Adipocyte (in vitro differentiated cells): ENCODE measurements at regions not wholly inside any gene's neighbourhood (a gene's known extent, or its start where the extent isn't known, plus 50 kb on each side); places are given as distances from the start of the nearest gene placed in this dataset.

Experiments
- DNase-seq: peaks from one replicate; pipeline ENCODE4 v3.0.0-alpha.2; 2015; ENCODE audit warnings: low read depth
- H3K27me3 ChIP-seq: replicated peaks from 2 replicates; pipeline ENCODE4 v1.7.0; 2013; ENCODE audit warnings: mild to moderate bottlenecking, low read length, moderate library complexity; ENCODE audit not compliant: control insufficient read depth, insufficient read depth
- H3K36me3 ChIP-seq: 2 replicates; pipeline ENCODE4 v1.7.0; 2013; ENCODE audit warnings: low read length, mild to moderate bottlenecking, moderate library complexity; ENCODE audit not compliant: control insufficient read depth, insufficient read depth, severe bottlenecking
- H3K4me1 ChIP-seq: 2 replicates; pipeline ENCODE4 v1.7.0; 2013; ENCODE audit warnings: mild to moderate bottlenecking, low read length, moderate library complexity; ENCODE audit not compliant: control insufficient read depth, insufficient read depth
- H3K4me3 ChIP-seq: 2 replicates; pipeline ENCODE4 v1.7.0; 2013; ENCODE audit warnings: mild to moderate bottlenecking, low read length, moderate library complexity
- H3K9ac ChIP-seq: 2 replicates; pipeline ENCODE4 v1.7.0; 2013; ENCODE audit warnings: mild to moderate bottlenecking, low read length, moderate library complexity
- H3K9me3 ChIP-seq: 2 replicates; pipeline ENCODE4 v1.7.0; 2013; ENCODE audit warnings: mild to moderate bottlenecking, low read length, moderate library complexity; ENCODE audit not compliant: control insufficient read depth

GRCh38 chr12:24304285-24304684 is 354.8 kb upstream of the SOX5 start:
- no peak for DNase-seq
- H3K9me3 ChIP-seq: no peaks in the 10 kb centered on the region
- H3K36me3 ChIP-seq: no peaks in the 10 kb centered on the region
- H3K4me3 ChIP-seq: no peak overlapping the region
- no peak overlapping the region for H3K9ac ChIP-seq
- H3K4me1 ChIP-seq: no peaks in the 10 kb centered on the region
- H3K27me3 ChIP-seq: no peaks in the 10 kb centered on the region

GRCh38 chr12:24302708-24303107 is 353.2 kb upstream of the SOX5 start:
- Histone ChIP-seq H3K9me3 (no peaks in the 10 kb centered on the region), H3K4me3 (no peak overlapping the region), H3K36me3 (no peaks in the 10 kb centered on the region), H3K9ac (no peak overlapping the region), H3K27me3 (no peaks in the 10 kb centered on the region), H3K4me1 (no peaks in the 10 kb centered on the region)
- no peak for DNase-seq

GRCh38 chr12:24297516-24297915 is 348.0 kb upstream of the SOX5 start:
- Histone ChIP-seq H3K4me1 (no peaks in the 10 kb centered on the region), H3K36me3 (no peaks in the 10 kb centered on the region)
- DNase-seq: no peak

GRCh38 chr12:24293549-24293948 is 344.1 kb upstream of the SOX5 start:
- no peaks in the 10 kb centered on the region for H3K4me1 ChIP-seq
- H3K9me3 ChIP-seq: no peaks in the 10 kb centered on the region
- no peak overlapping the region for H3K9ac ChIP-seq
- H3K36me3 ChIP-seq: no peaks in the 10 kb centered on the region
- H3K4me3 ChIP-seq: no peak overlapping the region
- H3K27me3 ChIP-seq: no peaks in the 10 kb centered on the region
- no peak for DNase-seq

More at GRCh38 chr12:24297516-24297915, 348.0 kb upstream of the SOX5 start:
- H3K4me3 ChIP-seq: no peak overlapping the region
- no peaks in the 10 kb centered on the region for H3K9me3 ChIP-seq
- no peaks in the 10 kb centered on the region for H3K27me3 ChIP-seq
- no peak overlapping the region for H3K9ac ChIP-seq

GRCh38 chr12:24287963-24288362 is 338.5 kb upstream of the SOX5 start:
- Histone ChIP-seq H3K9ac (no peak overlapping the region), H3K4me3 (no peak overlapping the region), H3K27me3 (no peaks in the 10 kb centered on the region), H3K9me3 (no peaks in the 10 kb centered on the region), H3K4me1 (no peaks in the 10 kb centered on the region), H3K36me3 (no peaks in the 10 kb centered on the region)
- no peak for DNase-seq

GRCh38 chr12:24285448-24285847 is 336.0 kb upstream of the SOX5 start:
- H3K9me3 ChIP-seq: no peaks in the 10 kb centered on the region
- no peaks in the 10 kb centered on the region for H3K27me3 ChIP-seq
- DNase-seq: no peak
- H3K4me1 ChIP-seq: no peaks in the 10 kb centered on the region
- H3K9ac ChIP-seq: no peak overlapping the region
- no peaks in the 10 kb centered on the region for H3K36me3 ChIP-seq
- H3K4me3 ChIP-seq: no peak overlapping the region

GRCh38 chr12:24281341-24281740 is 331.9 kb upstream of the SOX5 start:
- no peaks in the 10 kb centered on the region for H3K36me3 ChIP-seq
- no peaks in the 10 kb centered on the region for H3K27me3 ChIP-seq
- H3K4me1 ChIP-seq: no peaks in the 10 kb centered on the region
- H3K9me3 ChIP-seq: no peaks in the 10 kb centered on the region
- no peak overlapping the region for H3K9ac ChIP-seq
- no peak for DNase-seq
- H3K4me3 ChIP-seq: no peak overlapping the region

- no peaks in the 10 kb centered on the region for H3K4me1 ChIP-seq
- no peaks in the 10 kb centered on the region for H3K27me3 ChIP-seq
- DNase-seq: no peak
- no peak overlapping the region for H3K9ac ChIP-seq
- H3K9me3 ChIP-seq: no peaks in the 10 kb centered on the region
- no peaks in the 10 kb centered on the region for H3K36me3 ChIP-seq
- no peak overlapping the region for H3K4me3 ChIP-seq
These were observed 330.8 kb upstream of the SOX5 start for GRCh38 chr12:24280056-24280842.

GRCh38 chr12:24278832-24279231 is 329.4 kb upstream of the SOX5 start:
- Histone ChIP-seq H3K4me3 (no peak overlapping the region), H3K36me3 (no peaks in the 10 kb centered on the region), H3K4me1 (no peaks in the 10 kb centered on the region), H3K9ac (no peak overlapping the region), H3K9me3 (no peaks in the 10 kb centered on the region), H3K27me3 (no peaks in the 10 kb centered on the region)
- peak; percentile 4 for DNase-seq

GRCh38 chr12:24270965-24271364 is 321.5 kb upstream of the SOX5 start:
- no peak for DNase-seq
- H3K9me3 ChIP-seq: no peaks in the 10 kb centered on the region
- H3K36me3 ChIP-seq: no peaks in the 10 kb centered on the region
- H3K27me3 ChIP-seq: no peaks in the 10 kb centered on the region
- no peak overlapping the region for H3K9ac ChIP-seq
- H3K4me3 ChIP-seq: no peak overlapping the region
- H3K4me1 ChIP-seq: peaks cover 9% of the 10 kb centered on the region

GRCh38 chr12:24270464-24270863 is 321.0 kb upstream of the SOX5 start:
- H3K9ac ChIP-seq: no peak overlapping the region
- H3K9me3 ChIP-seq: no peaks in the 10 kb centered on the region
- no peaks in the 10 kb centered on the region for H3K36me3 ChIP-seq
- H3K27me3 ChIP-seq: no peaks in the 10 kb centered on the region
- no peak for DNase-seq
- H3K4me3 ChIP-seq: no peak overlapping the region
- H3K4me1 ChIP-seq: peaks cover 9% of the 10 kb centered on the region

- Histone ChIP-seq H3K9me3 (no peaks in the 10 kb centered on the region), H3K36me3 (no peaks in the 10 kb centered on the region), H3K4me1 (peaks cover 9% of the 10 kb centered on the region), H3K9ac (no peak overlapping the region), H3K4me3 (no peak overlapping the region), H3K27me3 (no peaks in the 10 kb centered on the region)
- DNase-seq: no peak
These were observed 319.3 kb upstream of the SOX5 start for GRCh38 chr12:24268663-24269186.
